VCaP (cell line): ENCODE measurements at regions not wholly inside any gene's neighbourhood (a gene's known extent, or its start where the extent isn't known, plus 50 kb on each side); places are given as distances from the start of the nearest gene placed in this dataset.
A peak's percentile ranks its signal among the peaks of the same experiment; 100 is the strongest.

Experiments
- H3K27ac ChIP-seq: fragments of 450-650 bp; 2 replicates; pipeline ENCODE4 v1.5.1; 2017
- TF ChIP-seq, protein P1 (sequence below): fragments of 450-650 bp; conservative IDR thresholded peaks from 2 replicates; pipeline ENCODE4 v1.5.1; 2017; ENCODE audit warnings: mild to moderate bottlenecking, moderate library complexity

GRCh38 chr9:28848671-28849070 is 1275.4 kb upstream of the C9orf72 start:
- H3K27ac ChIP-seq = no peak overlapping the region
- TF ChIP-seq, protein P1, sequence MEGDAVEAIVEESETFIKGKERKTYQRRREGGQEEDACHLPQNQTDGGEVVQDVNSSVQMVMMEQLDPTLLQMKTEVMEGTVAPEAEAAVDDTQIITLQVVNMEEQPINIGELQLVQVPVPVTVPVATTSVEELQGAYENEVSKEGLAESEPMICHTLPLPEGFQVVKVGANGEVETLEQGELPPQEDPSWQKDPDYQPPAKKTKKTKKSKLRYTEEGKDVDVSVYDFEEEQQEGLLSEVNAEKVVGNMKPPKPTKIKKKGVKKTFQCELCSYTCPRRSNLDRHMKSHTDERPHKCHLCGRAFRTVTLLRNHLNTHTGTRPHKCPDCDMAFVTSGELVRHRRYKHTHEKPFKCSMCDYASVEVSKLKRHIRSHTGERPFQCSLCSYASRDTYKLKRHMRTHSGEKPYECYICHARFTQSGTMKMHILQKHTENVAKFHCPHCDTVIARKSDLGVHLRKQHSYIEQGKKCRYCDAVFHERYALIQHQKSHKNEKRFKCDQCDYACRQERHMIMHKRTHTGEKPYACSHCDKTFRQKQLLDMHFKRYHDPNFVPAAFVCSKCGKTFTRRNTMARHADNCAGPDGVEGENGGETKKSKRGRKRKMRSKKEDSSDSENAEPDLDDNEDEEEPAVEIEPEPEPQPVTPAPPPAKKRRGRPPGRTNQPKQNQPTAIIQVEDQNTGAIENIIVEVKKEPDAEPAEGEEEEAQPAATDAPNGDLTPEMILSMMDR = no peak

DNA sequence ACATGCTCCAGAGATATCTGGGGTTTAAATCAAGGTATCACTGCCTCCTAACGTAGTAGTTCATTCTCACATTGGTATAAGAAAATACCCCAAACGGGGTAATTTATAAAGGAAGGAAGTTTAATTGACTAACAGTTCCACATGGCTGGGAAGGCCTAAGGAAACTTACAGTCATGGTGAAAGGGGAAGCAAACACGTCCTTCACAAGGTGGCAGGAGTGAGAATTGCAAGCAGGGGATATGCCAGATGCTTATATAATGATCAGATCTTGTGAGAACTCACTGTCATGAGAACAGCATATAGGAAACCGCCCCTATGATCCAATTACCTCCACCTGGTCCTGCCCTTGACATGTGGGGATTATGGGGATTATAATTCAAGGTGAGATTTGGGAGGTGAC is 1280.2 kb upstream of the C9orf72 start:
- TF ChIP-seq, protein P1 = peak; percentile 15; the same call in 1 of the 2 replicates
- no peak overlapping the region for H3K27ac ChIP-seq

GRCh38 chr9:28866951-28867350 is 1293.7 kb upstream of the C9orf72 start:
- no peak overlapping the region for H3K27ac ChIP-seq
- TF ChIP-seq, protein P1 = no peak

DNA sequence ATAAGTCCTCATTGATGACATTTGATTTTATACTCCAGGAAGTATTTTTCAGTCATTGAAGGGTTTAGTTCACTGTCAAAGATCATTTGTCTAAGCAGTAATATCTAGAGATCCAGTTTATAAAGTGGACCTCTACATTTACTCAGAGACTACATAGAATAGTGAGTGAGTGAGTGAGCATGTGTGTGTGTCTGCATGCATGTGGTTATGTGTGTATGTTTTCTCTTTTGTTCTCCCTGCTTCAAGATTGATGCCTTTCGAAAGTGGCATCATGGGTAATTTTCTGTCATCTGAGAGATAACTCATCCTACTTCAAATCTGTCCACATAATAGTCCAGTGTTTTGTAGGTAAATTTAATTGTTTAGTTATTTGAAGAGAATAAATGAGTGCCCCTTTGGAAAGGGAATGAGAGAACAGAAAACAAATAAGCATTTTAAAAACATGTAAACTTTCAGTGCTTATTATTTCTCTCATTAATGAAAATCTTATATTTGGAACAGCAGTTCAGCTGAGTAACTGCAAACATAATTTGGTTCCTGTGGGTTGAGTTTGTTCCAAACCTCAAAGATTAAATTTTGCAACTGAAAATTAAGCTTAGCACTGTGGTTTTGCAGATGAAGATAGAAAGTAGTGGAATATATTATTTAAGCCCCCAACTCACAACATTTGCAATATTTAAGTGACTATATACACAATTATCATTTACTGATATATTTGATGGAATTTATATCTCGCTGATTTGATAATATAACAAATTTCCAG is 1295.1 kb upstream of the C9orf72 start:
- H3K27ac ChIP-seq = no peak overlapping the region
- TF ChIP-seq, protein P1 = no peak

- H3K27ac ChIP-seq = no peak overlapping the region
- TF ChIP-seq, protein P1 = no peak
These were observed 1309.2 kb upstream of the C9orf72 start for GRCh38 chr9:28882529-28882928.

DNA sequence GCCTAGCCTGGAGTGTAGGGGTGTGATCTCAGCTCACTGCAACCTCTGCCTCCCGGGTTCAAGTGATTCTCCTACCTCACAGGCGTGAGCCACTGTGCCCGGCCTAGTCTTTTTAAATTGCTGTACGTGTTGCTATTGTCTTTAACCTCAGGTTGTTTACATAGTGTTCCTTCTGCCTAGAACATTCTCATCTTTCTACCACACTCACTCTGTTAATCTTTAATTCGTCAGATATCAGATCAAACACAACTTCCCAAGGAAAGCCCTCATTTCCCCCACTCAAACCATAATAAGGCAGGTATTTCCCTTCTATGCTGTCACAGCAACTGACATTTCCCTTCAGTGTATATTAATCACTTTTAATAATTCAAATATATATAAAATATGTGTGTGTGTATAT is 1310.0 kb upstream of the C9orf72 start:
- TF ChIP-seq, protein P1 = no peak
- no peak overlapping the region for H3K27ac ChIP-seq

GRCh38 chr9:28887188-28887884 is 1314.1 kb upstream of the C9orf72 start:
- no peak overlapping the region for H3K27ac ChIP-seq
- TF ChIP-seq, protein P1 = no peak
